HG02852 (cell line): ENCODE measurements at regions not wholly inside any gene's neighbourhood (a gene's known extent, or its start where the extent isn't known, plus 50 kb on each side); places are given as distances from the start of the nearest gene placed in this dataset.
"Not testable (repeated sequence)": the region's sequence is repeated elsewhere in the genome, so short reads cannot be mapped to it uniquely, and the experiment has no call there.

Source experiments
- ATAC-seq: cut with Tn5 transposase; IDR thresholded peaks from one replicate; pipeline ENCODE4 v1.9.1; 2021; ENCODE audit warnings: mild to moderate bottlenecking, moderate library complexity; ENCODE audit not compliant: unreplicated experiment

DNA sequence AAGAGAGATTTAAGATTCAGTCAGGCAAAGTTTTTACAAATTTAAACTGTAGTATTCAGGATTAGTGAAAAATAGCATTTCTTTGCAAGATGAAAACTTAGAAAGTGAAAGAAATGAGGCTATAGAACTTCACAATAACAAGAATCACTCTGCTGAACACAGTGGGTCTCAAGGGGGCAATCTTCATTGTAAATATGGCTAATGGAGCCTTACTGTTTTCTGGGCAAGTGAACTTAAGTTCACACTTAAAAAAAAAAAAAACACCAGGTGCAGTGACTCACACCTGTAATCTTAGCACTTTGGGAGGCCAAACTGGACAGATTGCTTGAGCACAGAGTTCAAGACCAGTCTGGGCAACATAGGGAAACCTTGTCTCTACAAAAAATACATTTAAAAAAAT, 175.9 kb upstream of the SNX2 start:
- no peak for ATAC-seq

DNA sequence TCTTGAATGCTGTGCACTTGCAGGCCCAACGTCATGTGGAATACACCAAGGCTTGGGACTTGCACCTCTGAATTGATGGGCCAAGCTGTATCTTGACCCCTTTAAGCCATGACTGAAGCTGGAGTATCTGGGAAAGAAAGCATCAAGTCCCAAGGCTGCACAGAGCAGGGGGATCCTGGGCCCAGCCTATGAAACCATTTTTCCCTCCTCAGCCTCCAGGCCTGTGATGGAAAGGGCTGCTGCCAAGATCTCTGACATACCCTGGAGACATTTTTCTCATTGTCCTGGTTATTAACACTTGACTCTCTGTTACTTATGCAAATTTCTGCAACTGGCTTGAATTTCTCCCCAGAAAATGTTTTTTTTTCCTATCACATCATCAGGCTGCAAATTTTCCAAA, 174.0 kb upstream of the SNX2 start:
- no peak for ATAC-seq

DNA sequence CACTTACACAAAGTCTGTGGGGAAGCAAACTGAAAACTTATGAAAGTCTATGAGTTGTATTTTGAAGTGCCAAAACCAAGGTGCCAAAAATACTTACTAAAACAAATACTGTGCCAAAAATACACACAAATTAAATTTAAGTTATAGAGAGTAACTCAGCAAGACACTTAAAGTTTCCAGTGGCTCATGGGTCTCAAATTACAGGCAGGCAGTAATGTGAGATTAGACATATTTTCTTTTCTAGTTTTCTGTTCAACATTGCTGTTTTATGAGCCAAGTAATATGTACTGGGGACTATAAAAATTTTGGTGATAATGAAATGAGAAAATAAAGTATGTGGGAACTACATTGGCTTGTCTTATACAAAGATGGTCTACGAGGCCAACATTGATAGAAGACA, 172.2 kb upstream of the SNX2 start:
- no peak for ATAC-seq

DNA sequence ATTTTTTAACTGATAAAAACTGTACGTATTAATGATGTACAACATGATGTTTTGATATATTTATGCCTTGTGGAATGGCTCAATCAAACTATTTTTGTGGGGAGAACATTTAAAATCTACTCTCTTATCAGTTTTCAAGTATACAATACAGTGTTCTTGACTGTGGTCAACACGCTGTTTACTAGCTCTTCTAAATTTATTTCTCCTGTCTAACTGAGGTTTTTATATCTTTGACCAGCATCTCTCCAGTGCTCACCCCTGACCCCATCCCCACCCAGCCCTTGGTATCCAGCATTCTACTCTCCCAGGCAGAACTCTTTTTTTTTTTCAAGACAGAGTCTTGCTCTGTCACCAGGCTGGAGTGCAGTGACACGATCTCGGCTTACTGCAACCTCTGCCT, 169.6 kb upstream of the SNX2 start:
- ATAC-seq: no peak

DNA sequence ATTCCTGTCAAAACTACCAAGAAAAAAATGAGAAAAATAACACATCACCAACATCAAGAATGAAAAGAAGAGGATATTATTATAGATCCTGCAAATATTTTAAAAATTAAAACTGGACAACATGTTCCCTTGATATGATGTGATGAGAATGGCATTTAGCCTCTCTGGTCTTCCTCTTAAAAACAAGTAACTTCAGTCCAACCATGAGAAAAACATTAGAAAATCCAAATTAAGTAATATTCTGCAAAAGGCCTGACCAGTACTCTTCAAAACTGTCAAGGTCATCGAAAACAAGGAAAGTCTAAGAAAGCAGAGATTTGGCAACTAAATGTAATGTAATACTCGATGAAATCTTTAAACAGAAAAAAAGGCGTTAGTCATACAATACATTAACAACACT, 167.1 kb upstream of the SNX2 start:
- no peak for ATAC-seq

DNA sequence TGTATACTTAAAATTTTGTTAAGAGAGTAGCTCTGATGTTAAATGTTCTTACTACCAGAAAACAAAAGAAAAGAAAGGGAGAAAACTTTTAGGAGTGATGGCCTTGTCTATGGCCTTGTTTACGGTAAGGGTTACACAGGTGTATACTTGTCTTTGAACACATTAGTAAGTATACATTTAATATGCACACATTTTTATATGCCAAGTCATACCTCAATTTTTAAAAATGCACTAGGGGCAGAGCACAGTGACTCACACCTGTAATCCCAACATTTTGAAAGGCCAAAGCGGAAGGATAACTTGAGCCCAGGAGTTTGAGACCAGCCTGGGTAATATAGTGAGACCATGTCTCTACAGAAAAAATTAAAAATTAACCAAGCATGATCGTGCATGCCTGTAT, 166.7 kb upstream of the SNX2 start:
- ATAC-seq: no peak

DNA sequence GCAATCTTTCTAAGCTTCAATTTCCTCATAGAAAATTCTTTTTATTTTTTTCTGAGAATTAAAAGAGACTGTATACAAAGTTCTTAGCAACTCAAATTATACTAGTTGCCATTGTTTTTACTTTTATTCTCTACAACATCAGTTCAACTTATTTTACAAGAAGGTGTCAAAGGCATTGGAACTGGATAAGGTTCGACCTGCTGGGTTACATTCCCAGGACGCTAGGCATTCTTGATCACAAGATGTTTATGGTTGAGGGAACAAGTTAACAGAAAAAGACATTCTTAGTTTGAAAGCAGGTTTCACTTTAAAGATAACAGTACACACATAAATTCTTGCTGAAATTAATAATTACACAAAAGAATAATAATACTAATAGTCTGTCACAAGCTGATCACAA, 163.5 kb upstream of the SNX2 start:
- no peak for ATAC-seq

DNA sequence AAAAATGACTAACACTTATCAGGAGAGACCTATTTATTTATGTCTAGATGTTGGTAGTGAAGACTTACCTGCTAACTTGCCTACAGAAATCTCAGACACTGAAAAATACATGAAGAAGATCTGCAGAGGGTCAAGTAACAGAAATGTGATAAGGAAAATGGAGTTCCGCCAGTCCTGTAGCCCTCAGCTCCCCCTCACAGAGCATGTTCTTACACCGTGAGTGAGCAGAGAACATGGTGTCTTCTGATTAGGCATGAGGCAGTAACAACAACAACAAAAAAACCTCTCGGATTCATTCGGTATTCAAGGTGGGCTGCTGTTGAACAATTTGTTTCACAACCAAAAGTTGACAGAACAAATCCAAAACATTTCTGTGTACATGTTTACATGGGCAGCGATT, 162.0 kb upstream of the SNX2 start:
- ATAC-seq: no peak

DNA sequence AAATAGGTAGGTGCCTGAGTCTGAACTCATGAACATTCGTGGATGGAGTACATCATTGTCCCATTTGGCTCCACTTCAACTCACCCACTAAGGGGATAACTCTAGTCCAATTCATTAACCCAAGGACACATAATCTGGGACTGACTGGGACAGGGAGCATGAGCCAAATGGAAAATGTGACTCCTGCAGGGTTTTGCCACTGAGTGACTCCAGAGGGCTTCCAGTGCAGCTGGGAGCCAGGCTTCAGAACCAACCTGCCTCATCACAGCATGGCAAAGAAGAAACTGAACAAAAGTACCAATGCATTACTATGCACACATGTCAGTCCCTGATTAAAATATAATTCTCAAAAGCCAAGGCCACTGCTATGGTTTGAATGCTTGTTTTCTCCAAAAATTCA, 159.7 kb upstream of the SNX2 start:
- no peak for ATAC-seq

DNA sequence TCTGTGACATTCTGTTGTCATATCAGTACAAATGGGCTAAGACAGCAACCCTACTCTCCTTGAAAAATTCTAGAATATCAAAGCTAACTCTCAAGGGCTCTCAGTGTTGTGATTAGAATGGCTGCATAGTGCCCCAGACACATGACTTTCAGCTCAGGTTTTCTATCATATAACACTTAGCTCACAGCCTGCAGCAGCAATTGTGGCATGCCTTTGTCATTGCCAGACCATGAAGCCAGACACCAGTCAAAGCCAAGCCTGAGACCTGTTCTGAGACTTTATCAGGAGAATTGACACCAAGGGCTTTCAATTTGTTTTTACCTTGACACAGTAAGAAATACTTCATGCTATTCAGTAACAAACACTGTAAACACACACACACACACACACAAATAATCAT, 159.0 kb upstream of the SNX2 start:
- no peak for ATAC-seq

DNA sequence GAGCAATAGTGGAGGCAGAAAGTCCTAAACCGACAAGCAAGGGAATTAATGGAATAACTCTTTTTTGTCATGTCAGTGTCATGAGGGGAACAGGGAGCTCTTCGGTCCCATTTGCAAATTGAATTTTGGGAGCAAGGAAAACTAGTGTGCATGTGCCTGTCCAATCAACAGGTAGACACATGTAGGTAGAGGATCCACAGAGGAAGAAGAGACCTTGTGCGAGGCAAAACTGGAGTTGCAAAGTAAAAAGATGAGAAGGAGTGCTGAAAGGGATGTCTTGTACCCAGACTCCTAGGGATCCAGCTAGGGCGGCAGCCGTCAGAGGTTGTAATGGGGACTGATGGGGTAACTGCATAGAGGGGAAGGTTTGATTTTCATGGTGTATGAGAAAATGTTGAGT, 156.8 kb upstream of the SNX2 start:
- ATAC-seq: not testable (repeated sequence)

DNA sequence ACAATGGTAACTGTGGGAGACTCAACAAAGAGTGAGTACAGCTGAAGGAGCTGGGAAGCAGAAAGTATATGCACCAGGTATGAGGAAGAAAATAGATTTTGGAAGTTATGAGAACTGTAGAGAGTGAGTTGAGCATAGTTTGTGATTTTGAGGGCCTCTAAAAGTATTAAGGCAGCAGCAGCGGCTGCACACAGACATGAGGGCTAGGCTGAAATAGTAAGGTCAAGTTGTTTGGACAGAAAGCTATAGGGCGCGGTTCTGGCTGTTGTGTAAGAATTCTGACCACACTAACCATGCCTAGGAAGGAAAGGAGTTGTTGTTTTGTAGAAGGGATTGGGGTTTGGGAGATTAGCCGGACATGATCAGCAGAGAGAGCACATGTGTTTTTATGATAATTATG, 154.1 kb upstream of the SNX2 start:
- not testable (repeated sequence) for ATAC-seq

DNA sequence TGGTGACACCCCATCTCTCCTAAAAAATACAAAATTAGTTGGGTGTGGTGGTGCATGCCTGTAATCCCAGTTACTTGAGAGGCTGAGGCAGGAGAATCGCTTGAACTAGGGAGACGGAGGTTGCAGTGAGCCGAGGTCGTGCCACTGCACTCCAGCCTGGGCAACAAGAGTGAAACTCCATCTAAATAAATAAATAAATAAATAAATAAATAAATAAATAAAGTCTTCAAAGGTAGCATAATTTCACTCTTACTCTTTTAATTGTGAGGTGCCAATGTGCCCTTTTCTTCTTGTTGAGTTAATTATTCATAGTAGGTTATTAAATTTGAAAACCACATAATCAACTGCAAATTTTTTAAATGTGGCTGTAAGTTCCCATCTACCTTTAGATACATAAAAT, 146.2 kb upstream of the SNX2 start:
- ATAC-seq: not testable (repeated sequence)

DNA sequence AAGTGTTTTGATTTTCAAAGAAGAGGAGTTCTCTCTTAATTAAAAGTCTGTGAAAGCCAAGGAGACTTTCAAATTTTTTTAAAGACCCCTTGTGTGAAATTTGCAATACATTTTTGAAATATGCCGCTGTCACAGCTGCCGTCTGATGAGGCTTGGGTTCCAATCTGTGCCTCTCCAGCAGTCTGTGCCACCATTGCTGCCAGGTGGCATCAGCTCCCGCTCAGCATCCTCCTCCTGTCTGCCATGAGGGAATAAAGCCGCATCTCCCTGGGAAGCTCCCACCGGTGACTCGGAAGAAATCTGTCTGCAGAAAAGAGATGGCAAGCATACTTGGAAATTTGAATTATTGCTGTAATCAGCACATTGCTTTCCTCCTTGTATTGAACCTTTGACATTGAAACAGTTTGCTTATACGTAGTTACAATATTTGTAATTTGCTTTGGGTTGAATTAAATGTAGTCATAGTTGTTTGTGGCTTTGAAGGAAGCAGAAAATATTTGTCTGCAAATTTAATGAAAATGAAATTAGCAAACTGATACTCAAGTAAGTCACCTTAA, 145.7 kb upstream of the SNX2 start:
- no peak for ATAC-seq

DNA sequence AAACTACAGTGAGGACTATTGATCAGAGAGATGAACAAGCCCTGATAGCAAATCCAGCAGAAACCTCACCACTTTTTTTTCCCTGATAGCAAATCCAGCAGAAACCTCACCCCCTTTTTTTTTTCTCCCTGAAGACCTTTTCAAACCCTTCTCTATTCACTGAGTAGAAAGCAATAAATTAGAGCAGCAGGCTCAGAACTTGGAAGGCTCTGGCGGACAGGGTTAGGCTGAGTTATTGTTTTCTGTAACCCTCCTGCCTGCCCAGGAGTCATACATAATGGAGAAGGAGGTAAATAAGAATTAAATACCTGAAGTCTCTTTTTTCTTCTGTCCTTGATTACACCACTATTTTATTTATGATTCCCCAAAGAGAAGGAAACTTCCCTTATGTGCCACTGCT, 136.3 kb upstream of the SNX2 start:
- ATAC-seq: no peak

DNA sequence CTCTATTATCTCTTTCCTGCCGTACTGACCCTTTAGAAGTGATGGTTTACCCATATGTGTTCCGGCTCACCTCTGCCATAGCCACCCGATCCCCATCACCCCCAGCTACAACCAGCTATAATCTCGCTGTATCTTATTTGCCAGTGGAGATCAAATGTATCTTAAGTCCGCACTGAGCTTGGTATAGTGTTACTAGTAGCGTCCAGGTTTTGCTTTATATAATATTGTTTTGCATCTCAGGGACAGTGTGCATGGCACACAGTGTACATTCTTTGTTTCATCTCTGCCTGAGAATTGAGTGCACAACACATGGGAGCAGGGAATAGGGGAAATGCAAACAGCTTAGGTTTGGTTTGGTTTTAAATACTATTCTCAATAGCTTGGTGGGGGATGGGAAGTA, 135.8 kb upstream of the SNX2 start:
- ATAC-seq: no peak

DNA sequence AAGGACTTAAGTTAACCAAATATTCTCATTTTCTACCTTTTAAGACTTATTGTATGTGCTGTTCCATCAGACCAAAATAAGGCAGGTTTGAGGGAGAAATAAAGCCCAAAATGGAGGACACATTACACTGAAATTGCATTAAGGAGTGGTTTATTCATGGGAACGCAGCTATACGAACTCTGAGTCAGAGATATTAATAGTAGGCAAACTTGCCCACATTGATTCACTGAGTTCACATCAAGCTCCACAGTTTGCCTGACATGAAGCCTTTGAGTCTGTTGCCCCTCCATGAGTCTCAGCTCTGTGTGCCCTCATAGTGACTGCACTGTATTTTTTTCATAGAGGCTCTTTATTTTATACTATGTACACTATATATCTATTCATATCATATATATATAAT, 135.0 kb upstream of the SNX2 start:
- no peak for ATAC-seq

DNA sequence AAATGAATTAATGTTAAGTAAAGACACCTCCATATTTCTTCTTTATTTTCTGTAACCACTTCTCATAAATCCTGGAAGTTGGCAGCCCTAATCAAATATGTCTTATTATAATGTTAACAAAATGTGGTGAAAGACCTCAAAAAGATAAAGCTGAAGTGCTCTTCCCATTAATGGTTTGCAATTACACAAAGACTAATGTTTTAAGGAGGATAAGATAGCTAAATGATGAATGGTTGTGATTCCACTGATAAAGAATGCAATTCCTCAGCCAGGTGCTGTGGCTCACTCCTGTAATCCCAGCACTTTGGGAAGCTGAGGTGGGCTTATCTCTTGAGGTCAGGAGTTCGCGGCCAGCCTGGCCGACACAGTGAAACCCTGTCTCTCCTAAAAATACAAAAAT, 125.8 kb upstream of the SNX2 start:
- ATAC-seq: no peak

DNA sequence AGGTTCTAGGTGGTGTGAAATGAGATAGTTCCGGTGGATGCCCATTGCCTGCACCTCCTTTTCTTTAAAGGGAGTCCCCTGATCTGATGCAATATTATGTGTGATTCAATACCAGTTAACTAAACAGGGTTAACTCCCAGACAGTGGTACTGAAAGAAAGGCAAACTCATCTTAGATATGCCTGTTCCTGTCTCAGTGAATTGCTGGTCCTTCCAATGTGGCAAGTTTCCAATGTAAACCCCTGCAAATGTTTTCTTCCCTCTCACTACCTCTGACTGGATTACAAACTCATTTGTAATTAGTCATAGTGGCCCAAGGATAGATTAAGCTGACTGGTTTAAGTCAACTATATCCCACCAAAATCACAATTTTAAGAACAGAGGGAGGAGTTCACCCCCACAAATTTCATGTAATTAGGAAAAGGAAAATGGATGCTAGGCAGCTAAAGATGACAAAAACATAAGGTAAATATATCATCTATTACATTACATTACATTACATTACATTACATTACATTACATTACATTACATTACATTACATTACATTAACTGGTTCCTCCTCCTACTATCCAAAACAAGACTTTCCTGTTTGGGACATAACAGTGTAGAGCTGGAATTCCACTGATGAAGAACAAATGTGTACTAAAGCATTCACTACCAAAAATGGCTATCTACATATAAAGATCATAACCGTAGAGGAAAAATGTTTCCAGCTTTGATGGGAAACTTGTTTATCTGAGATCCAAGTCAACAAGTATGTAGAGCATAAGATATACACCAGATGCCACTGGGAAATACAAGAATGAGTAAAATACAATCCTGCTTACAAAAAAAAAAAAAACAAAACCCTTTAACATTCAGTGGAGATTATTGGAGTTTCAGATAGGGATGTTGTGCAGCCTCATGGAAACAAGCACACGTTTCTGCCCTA, 121.5 kb upstream of the SNX2 start:
- no peak for ATAC-seq

DNA sequence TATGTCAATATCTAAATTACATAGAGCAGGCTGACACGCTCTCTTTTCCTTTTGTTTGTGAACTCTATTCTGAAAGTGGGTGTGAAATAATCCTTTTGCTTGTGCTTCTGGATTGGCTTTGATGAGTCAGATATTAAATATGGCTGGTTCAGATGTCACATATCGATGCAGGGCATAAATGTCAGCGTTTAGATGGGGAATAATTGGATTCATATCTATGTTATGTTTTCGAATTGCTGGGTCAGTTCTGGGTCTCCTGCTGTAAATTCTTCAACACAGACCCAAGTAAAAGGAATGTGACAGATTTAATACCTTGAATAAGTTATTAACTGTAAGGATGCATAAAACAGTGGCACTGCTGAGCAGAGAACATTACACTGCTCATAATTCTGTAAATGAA, 118.7 kb upstream of the SNX2 start:
- no peak for ATAC-seq

DNA sequence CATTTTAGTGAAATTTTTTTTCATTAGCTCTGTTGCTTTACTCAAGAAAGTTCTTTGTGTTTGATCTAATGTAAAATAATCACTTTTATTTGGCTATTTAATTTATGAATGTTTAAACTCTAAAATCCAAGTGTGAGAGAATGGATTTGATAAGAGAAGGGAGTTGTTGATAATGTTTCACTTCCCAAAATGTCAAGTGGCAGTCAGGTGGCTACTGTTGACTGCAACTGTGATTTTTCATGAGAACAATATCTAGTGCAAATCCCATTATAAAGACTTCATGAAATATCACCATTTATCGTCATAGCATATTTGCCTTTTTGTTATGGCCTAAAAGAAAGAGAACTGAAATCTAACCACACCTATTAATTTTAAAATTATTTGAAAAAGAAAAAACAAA, 118.3 kb upstream of the SNX2 start:
- ATAC-seq: no peak

DNA sequence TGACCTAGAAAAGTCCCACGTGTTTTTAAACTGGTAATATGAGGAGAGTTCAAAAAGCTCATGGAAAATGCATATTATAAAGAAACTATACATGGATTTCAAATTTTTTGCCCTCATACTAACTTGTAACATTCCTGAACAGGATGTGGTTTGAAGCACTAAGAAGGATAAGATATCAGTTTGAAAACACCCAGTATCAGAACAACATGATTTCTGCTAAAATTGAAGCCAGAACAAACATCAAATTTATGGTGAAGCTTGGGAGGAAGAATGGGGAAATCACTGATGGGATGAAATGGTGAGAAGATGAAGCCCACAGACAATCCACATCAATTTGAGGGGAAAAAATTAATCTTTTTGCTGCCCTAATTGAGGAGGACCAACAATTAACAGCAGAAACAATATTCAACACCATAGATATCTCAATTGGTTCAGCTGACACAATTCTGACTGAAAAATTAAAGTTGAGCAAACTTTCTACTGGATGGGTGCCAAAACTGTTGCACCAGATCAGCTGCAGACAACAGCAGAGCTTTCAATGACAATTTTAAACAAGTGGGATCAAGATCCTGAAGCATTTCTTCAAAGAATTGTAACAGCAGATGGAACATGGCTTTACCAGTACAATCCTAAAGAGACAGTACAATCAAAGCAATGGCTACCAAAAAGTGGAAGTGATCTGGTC, 113.2 kb upstream of the SNX2 start:
- ATAC-seq: no peak
